Fibroblast of lung (primary cell): ENCODE measurements at regions not wholly inside any gene's neighbourhood (a gene's known extent, or its start where the extent isn't known, plus 50 kb on each side); places are given as distances from the start of the nearest gene placed in this dataset.
"Not testable (repeated sequence)": the region's sequence is repeated elsewhere in the genome, so short reads cannot be mapped to it uniquely, and the experiment has no call there.

Source experiments
- DNase-seq, 2 donors: peaks; one replicate each; pipeline versions ENCODE4 v3.0.0 to v3.0.0-alpha.2; 2010; ENCODE audit warnings: low read depth in 2 of 2
- H2AFZ ChIP-seq: 2 replicates; pipeline ENCODE4 v1.5.1; 2012; ENCODE audit warnings: low read length, control low read depth, inconsistent platforms
- H3K27ac ChIP-seq: 2 replicates; pipeline ENCODE4 v1.5.1; 2011; ENCODE audit warnings: low read length, control low read depth; ENCODE audit not compliant: insufficient read depth
- H3K27me3 ChIP-seq: 2 replicates; pipeline ENCODE4 v1.5.1; 2011; ENCODE audit warnings: mild to moderate bottlenecking, low read length; ENCODE audit not compliant: control insufficient read depth, insufficient read depth
- H3K36me3 ChIP-seq: 2 replicates; pipeline ENCODE4 v1.5.1; 2011; ENCODE audit warnings: low read length; ENCODE audit not compliant: control insufficient read depth, insufficient read depth
- H3K4me1 ChIP-seq: 2 replicates; pipeline ENCODE4 v1.5.1; 2011; ENCODE audit warnings: low read length; ENCODE audit not compliant: control insufficient read depth, insufficient read depth; ENCODE audit errors: extremely low read depth
- H3K4me2 ChIP-seq: 2 replicates; pipeline ENCODE4 v1.5.1; 2011; ENCODE audit warnings: low read length, control low read depth; ENCODE audit not compliant: insufficient read depth; ENCODE audit errors: extremely low read depth
- H3K4me3 ChIP-seq, 4 experiments: fragments of 200-600 bp in 1 of 4; sonication (generic) in 1 of 4; replicated peaks in 1 of 4; 2 replicates each; pipeline ENCODE4 v1.5.1; 2011 to 2016; ENCODE audit warnings: low read length in 4 of 4, low read depth in 3 of 4, mild to moderate bottlenecking in 3 of 4, control low read depth in 2 of 4, inconsistent platforms in 1 of 4, mixed read lengths in 1 of 4; ENCODE audit not compliant: insufficient read depth in 1 of 4; ENCODE audit errors: control extremely low read depth in 1 of 4
- H3K79me2 ChIP-seq: 2 replicates; pipeline ENCODE4 v1.5.1; 2012; ENCODE audit warnings: mild to moderate bottlenecking, low read length, inconsistent platforms; ENCODE audit not compliant: control insufficient read depth, insufficient read depth
- H3K9ac ChIP-seq: 2 replicates; pipeline ENCODE4 v1.5.1; 2011; ENCODE audit warnings: mild to moderate bottlenecking, low read length, control low read depth; ENCODE audit not compliant: insufficient read depth
- H3K9me3 ChIP-seq: 2 replicates; pipeline ENCODE4 v1.5.1; 2012; ENCODE audit warnings: low read depth, low read length; ENCODE audit not compliant: control insufficient read depth, insufficient read depth
- H4K20me1 ChIP-seq: 2 replicates; pipeline ENCODE4 v1.5.1; 2011; ENCODE audit warnings: low read length; ENCODE audit not compliant: control insufficient read depth, insufficient read depth; ENCODE audit errors: extremely low read depth
- EZH2 ChIP-seq: IDR thresholded peaks from 2 replicates; pipeline ENCODE4 v1.5.1; 2012; ENCODE audit warnings: low read length, control low read depth, mild to moderate bottlenecking; ENCODE audit errors: missing control alignments
- TF ChIP-seq, protein P1 (sequence below), 2 donors: IDR thresholded peaks in 1 of 2; conservative IDR thresholded peaks in 1 of 2; 1 replicate in 1 of 2; 2 replicates in 1 of 2; pipeline ENCODE4 v1.5.1; 2011 to 2012; ENCODE audit warnings: low read length in 2 of 2, control low read depth in 1 of 2, inconsistent platforms in 1 of 2, low read depth in 1 of 2, mild to moderate bottlenecking in 1 of 2

DNA sequence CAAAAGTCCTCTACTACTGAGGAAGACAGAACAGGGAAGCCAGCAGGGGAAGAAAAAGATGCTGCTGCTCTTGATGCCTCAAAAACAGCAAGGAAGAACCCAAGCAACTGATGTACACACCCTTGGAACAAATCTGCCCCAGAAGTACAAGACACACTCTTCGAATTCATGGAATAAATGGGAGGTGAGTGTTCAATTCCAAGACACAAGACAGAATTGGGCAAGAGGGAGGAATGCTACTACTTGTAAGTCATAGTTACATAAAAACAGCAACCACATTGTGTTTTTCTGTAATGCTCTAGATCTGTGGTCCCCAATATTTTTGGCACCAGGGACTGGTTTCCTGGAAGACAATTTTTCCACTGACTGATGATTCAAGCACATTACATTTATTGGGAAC is 58.0 kb upstream of the H2AZ1 start:
- H3K9ac ChIP-seq, result no peak overlapping the region
- DNase-seq, result peak; percentile 15 to 70
- H3K27ac ChIP-seq, result no peak overlapping the region
- H3K4me1 ChIP-seq, result no peaks in the 10 kb centered on the region
- H2AFZ ChIP-seq, result no peak overlapping the region
- no peaks in the 10 kb centered on the region for H4K20me1 ChIP-seq
- H3K79me2 ChIP-seq, result no peaks in the 10 kb centered on the region
- H3K9me3 ChIP-seq, result no peaks in the 10 kb centered on the region
- H3K4me3 ChIP-seq, result no peak overlapping the region
- no peak for TF ChIP-seq EZH2
- TF ChIP-seq, protein P1, sequence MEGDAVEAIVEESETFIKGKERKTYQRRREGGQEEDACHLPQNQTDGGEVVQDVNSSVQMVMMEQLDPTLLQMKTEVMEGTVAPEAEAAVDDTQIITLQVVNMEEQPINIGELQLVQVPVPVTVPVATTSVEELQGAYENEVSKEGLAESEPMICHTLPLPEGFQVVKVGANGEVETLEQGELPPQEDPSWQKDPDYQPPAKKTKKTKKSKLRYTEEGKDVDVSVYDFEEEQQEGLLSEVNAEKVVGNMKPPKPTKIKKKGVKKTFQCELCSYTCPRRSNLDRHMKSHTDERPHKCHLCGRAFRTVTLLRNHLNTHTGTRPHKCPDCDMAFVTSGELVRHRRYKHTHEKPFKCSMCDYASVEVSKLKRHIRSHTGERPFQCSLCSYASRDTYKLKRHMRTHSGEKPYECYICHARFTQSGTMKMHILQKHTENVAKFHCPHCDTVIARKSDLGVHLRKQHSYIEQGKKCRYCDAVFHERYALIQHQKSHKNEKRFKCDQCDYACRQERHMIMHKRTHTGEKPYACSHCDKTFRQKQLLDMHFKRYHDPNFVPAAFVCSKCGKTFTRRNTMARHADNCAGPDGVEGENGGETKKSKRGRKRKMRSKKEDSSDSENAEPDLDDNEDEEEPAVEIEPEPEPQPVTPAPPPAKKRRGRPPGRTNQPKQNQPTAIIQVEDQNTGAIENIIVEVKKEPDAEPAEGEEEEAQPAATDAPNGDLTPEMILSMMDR (conservative IDR thresholded peaks at IDR 0.05 in 1 of 2, IDR thresholded peaks at IDR 0.05 in 1 of 2; ENCODE audit: low read depth in 1 of 2, low read length in 2 of 2), result no peak
- no peaks in the 10 kb centered on the region for H3K27me3 ChIP-seq
- H3K4me2 ChIP-seq, result no peak overlapping the region
- H3K36me3 ChIP-seq, result no peaks in the 10 kb centered on the region

DNA sequence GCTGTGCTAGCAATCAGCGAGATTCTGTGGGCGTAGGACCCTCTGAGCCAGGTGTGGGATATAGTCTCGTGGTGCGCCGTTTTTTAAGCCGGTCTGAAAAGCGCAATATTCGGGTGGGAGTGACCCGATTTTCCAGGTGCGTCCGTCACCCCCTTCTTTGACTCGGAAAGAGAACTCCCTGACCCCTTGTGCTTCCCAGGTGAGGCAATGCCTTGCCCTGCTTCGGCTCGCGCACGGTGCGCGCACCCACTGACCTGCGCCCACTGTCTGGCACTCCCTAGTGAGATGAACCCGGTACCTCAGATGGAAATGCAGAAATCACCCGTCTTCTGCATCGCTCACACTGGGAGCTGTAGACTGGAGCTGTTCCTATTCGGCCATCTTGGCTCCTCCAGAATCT is 56.1 kb upstream of the H2AZ1 start:
- H3K36me3 ChIP-seq, H2AFZ ChIP-seq, H3K4me2 ChIP-seq, H3K79me2 ChIP-seq, H3K27me3 ChIP-seq, DNase-seq, H3K9ac ChIP-seq, H4K20me1 ChIP-seq, H3K4me3 ChIP-seq, H3K9me3 ChIP-seq, H3K4me1 ChIP-seq, H3K27ac ChIP-seq: not testable (repeated sequence)
